ENCODE measurements at regions not wholly inside any gene's neighbourhood (a gene's known extent, or its start where the extent isn't known, plus 50 kb on each side); places are given as distances from the start of the nearest gene placed in this dataset.

DNA sequence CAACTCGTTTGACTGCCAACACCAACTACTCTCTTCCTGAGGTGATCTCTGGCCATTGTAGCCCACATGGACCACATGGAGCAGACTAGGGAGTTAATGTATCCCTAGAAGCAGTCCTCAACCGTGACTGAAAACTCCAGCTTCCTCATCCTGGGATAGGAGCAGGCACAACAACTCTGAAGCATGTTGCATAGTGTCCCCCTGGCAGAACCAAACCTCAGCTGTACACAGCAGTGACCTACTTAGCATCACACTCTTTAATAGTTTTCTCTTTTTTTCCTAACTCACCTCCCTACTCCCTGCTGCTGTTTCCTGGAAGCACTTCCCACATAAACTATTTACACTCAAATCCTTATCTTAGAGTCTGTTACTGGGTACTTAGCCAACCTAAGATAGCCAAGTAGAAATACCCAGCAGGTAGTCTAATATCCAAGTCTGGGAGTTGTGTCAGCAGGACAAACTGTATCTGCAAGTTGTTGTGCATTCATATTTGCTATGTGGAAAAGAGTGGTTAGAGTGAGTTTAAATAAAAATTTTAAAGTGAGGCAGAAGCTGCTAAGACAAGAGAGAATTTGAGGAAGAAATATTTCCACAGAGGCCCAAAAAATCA lies 228.8 kb downstream of the LTN1 start:
- H3K4me1 Mint-ChIP-seq = no peaks in the 10 kb centered on the region

DNA sequence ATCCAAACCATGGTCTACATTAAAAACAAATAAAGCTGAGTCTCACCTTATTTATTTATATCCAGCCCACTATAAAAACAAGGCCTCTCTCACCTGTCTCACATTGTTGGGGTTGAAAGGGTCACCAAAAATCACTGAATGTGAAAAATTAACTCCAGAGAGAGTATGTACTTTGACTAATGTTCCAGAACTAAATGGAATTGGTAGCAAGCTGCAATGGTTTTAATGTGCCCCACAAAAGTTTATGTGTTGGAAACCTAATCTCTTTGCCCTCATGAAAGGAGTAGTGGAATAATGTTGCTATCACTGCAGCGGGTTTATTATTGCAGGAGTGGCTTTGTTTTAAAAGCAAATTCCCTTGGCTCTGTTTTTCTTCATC lies 230.3 kb downstream of the LTN1 start:
- no peak overlapping the region for H3K27ac ChIP-seq
- H4K20me1 ChIP-seq (ENCODE audit: low read depth) = no peaks in the 10 kb centered on the region
- no peaks in the 10 kb centered on the region for H3K4me1 ChIP-seq
- H2AFZ ChIP-seq (replicated peaks) = no peak overlapping the region
- DNase-seq (ENCODE audit: low spot score) = no peak
- Mint-ChIP-seq H3K4me1 (no peaks in the 10 kb centered on the region), H3K36me3 (no peaks in the 10 kb centered on the region), H3K27me3 (ENCODE audit: insufficient read depth, low read depth) (peaks cover 5% of the 10 kb centered on the region), H3K9me3 (peaks cover 3% of the 10 kb centered on the region), H3K27ac (no peak overlapping the region), H3K4me3 (no peak overlapping the region)
- no peak overlapping the region for H3K4me2 ChIP-seq
- H3K27me3 ChIP-seq = no peaks in the 10 kb centered on the region
- no peak overlapping the region for H3K9ac ChIP-seq
- no peak for TF ChIP-seq EZH2 (IDR thresholded peaks at IDR 0.05)
- TF ChIP-seq, protein P1, sequence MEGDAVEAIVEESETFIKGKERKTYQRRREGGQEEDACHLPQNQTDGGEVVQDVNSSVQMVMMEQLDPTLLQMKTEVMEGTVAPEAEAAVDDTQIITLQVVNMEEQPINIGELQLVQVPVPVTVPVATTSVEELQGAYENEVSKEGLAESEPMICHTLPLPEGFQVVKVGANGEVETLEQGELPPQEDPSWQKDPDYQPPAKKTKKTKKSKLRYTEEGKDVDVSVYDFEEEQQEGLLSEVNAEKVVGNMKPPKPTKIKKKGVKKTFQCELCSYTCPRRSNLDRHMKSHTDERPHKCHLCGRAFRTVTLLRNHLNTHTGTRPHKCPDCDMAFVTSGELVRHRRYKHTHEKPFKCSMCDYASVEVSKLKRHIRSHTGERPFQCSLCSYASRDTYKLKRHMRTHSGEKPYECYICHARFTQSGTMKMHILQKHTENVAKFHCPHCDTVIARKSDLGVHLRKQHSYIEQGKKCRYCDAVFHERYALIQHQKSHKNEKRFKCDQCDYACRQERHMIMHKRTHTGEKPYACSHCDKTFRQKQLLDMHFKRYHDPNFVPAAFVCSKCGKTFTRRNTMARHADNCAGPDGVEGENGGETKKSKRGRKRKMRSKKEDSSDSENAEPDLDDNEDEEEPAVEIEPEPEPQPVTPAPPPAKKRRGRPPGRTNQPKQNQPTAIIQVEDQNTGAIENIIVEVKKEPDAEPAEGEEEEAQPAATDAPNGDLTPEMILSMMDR (IDR thresholded peaks at IDR 0.05) = no peak
- no peak for TF ChIP-seq EZH2phosphoT487 (IDR thresholded peaks at IDR 0.05)
- no peaks in the 10 kb centered on the region for H3K36me3 ChIP-seq
- no peaks in the 10 kb centered on the region for H3F3A ChIP-seq (ENCODE audit: low read depth)
- H3K9me3 ChIP-seq (ENCODE audit: low read depth) = no peaks in the 10 kb centered on the region
- no peak overlapping the region for H3K4me3 ChIP-seq
- no peaks in the 10 kb centered on the region for H3K79me2 ChIP-seq (ENCODE audit: low read depth)

More for the DNA sequence above, 228.8 kb downstream of the LTN1 start:
- H3K4me3 ChIP-seq = no peak overlapping the region
- no peaks in the 10 kb centered on the region for H3K79me2 ChIP-seq (ENCODE audit: low read depth)
- H3K9ac ChIP-seq = no peak overlapping the region
- peaks cover 3% of the 10 kb centered on the region for H3K9me3 Mint-ChIP-seq
- DNase-seq (ENCODE audit: low spot score) = no peak
- H3K4me3 Mint-ChIP-seq = no peak overlapping the region
- H3K36me3 Mint-ChIP-seq = no peaks in the 10 kb centered on the region
- peaks cover 2% of the 10 kb centered on the region for H3K27me3 Mint-ChIP-seq (ENCODE audit: insufficient read depth, low read depth)
- H3K27ac Mint-ChIP-seq = no peak overlapping the region
- H2AFZ ChIP-seq (replicated peaks) = no peak overlapping the region
- no peaks in the 10 kb centered on the region for H3F3A ChIP-seq (ENCODE audit: low read depth)
- no peaks in the 10 kb centered on the region for H3K4me1 ChIP-seq
- TF ChIP-seq EZH2phosphoT487 (IDR thresholded peaks at IDR 0.05) (no peak), EZH2 (IDR thresholded peaks at IDR 0.05) (no peak)
- TF ChIP-seq, protein P1 (IDR thresholded peaks at IDR 0.05) = no peak
- H3K36me3 ChIP-seq = no peaks in the 10 kb centered on the region
- H3K27me3 ChIP-seq = no peaks in the 10 kb centered on the region
- no peaks in the 10 kb centered on the region for H4K20me1 ChIP-seq (ENCODE audit: low read depth)
- H3K4me2 ChIP-seq = no peak overlapping the region
- H3K27ac ChIP-seq = no peak overlapping the region
- H3K9me3 ChIP-seq (ENCODE audit: low read depth) = no peaks in the 10 kb centered on the region

DNA sequence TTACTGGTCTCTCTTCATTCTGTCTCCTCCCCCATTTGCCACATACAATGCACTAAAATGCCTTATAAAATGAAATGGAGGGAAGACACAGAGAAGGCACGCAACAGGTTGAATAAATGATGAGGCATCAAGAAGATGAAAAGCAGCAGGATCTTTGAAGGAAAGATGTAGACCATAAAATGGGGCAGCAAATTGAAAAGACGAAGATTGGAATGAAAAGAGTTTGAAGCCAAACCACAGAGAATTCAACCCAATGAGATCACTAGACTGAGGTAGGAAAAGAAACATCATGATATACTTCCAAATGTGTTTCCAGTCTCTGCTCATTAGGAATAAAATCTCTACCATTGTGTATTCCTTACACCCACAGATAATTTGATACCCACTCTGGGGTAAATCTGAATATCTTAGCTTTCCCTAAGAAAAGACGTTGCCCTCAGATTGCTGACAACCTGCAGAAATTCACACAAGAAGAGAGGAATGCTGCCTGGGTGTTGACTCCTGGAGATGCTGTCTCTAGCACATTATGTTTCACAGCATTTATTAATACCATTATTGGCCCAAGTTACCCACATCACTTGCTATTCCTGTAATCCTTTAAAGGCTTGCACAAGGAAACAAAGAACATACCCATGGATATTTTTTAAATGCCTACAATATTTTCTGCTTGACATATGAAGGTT lies 230.9 kb downstream of the LTN1 start:
- H3K9me3 Mint-ChIP-seq = peaks cover 3% of the 10 kb centered on the region
- no peak overlapping the region for H3K27ac Mint-ChIP-seq
- no peaks in the 10 kb centered on the region for H3K4me1 Mint-ChIP-seq
- no peak for DNase-seq (ENCODE audit: low spot score)
- Histone ChIP-seq H3K27me3 (no peaks in the 10 kb centered on the region), H3K79me2 (ENCODE audit: low read depth) (no peaks in the 10 kb centered on the region), H3K4me3 (no peak overlapping the region), H3K4me2 (no peak overlapping the region), H3K9ac (no peak overlapping the region), H3K4me1 (no peaks in the 10 kb centered on the region), H3K9me3 (ENCODE audit: low read depth) (no peaks in the 10 kb centered on the region), H3K36me3 (no peaks in the 10 kb centered on the region), H2AFZ (replicated peaks) (no peak overlapping the region), H3K27ac (no peak overlapping the region), H4K20me1 (ENCODE audit: low read depth) (no peaks in the 10 kb centered on the region), H3F3A (ENCODE audit: low read depth) (no peaks in the 10 kb centered on the region)
- H3K4me3 Mint-ChIP-seq = no peak overlapping the region
- H3K27me3 Mint-ChIP-seq (ENCODE audit: insufficient read depth, low read depth) = peaks cover 6% of the 10 kb centered on the region
- H3K36me3 Mint-ChIP-seq = no peaks in the 10 kb centered on the region
- no peak for TF ChIP-seq EZH2phosphoT487 (IDR thresholded peaks at IDR 0.05)
- TF ChIP-seq, protein P1 (IDR thresholded peaks at IDR 0.05) = no peak
